GM10847 (cell line): ENCODE measurements at regions not wholly inside any gene's neighbourhood (a gene's known extent, or its start where the extent isn't known, plus 50 kb on each side); places are given as distances from the start of the nearest gene placed in this dataset.

Experiments
- POLR2A ChIP-seq: IDR thresholded peaks from 2 replicates; pipeline ENCODE4 v1.6.1; 2011; ENCODE audit not compliant: insufficient read length; ENCODE audit errors: extremely low read depth

DNA sequence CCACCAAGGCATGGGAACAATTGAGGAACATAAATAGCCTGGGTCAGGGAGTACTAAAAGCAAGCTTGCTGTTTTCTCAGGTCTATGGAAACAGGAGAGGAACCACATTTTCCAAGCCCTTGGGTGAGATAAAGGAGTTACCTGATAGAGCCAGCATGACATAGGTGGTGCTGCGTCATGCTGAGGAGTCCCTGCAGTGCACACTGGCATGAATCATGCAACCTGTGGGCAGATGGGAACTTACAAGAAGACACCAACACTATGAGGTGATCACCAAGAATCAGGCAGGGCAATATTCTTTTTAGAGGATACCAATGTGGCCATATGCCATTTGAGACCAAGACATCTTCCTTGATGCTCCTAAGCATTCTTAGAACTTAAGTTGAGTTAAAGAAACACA is 531.8 kb downstream of the ZEB2 start:
- no peak for TF ChIP-seq POLR2A

DNA sequence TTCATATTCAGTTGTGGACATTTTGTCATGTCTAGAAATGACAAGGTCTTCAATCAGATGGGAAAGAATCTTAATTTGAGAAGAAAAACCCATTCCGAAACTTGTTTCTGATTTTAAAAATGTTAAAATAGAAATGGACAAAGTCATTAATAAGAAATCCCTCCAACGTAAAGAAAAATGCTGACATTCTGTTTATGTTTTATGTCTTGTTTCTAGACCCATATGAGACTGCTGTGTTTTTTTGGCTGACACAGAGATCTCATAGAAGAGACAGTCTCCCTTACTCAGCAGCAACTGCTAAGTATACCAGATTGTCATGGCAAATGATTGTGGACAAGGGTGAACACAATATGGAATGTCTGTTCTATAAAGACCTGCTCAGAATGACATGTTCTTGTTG is 538.5 kb downstream of the ZEB2 start:
- no peak for TF ChIP-seq POLR2A

DNA sequence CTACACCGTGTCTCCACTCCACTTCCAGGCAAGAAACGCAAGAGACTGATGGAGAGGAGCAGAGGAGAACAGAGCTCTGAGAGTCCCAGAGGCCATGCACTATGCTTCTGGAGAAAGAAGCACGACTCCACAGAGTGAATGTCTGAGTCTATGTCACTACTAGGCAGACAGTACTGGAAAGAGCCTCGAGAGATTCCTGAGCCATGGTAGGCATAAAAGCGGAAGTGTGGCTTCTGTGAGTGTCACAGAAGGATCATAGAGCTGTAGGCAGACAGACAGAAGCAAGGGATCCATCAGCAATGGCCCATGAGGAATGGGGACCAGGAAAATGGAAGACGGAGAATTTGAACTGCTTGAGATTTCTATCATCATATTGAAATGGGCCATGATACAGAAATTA is 542.6 kb downstream of the ZEB2 start:
- TF ChIP-seq POLR2A: no peak

GRCh38 chr2:143975216-143975615 is 544.7 kb downstream of the ZEB2 start:
- no peak for TF ChIP-seq POLR2A

- TF ChIP-seq POLR2A: no peak
These were observed 545.7 kb downstream of the ZEB2 start for GRCh38 chr2:143974262-143974661.

GRCh38 chr2:143968860-143969259 is 551.1 kb downstream of the ZEB2 start:
- TF ChIP-seq POLR2A: no peak

DNA sequence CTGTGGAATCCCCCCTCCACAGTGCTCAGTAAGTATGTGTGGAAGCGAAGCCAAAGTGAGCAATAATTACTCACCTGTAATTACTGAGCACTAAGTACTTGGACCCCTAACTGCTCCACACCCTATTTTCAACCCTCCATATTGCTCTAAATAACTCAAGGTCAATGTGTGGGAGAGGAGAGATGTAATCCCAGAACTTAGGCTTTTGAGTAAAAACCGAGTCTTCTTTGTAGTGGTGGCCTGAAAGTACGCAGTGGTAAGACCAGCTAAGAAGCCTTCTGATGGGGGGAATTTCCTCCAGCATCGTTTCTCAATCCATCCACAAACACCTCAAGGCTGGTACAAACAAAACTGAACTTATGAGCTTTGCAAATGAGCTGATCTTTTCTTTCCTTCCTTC is 551.6 kb downstream of the ZEB2 start:
- no peak for TF ChIP-seq POLR2A

- no peak for TF ChIP-seq POLR2A
These were observed 554.3 kb downstream of the ZEB2 start for GRCh38 chr2:143965493-143966164.

DNA sequence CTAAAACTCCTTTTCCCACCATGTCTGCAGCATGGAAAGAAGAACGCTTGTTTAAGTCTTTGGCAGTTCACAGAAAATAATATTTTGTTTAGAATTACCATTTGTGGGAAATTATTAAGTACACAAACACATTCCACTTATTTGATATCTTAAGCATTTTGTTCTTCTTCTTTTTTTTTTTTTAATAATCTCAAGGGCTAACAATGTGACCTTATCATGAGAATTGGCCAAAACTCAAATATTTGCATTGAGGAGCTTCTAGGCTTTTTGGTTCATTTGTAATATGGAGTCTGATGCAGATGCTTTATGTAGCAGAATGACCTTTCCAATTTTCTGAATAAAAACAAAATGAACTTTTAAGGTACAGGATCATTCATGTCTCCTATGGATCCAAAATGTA is 555.0 kb downstream of the ZEB2 start:
- TF ChIP-seq POLR2A: no peak

DNA sequence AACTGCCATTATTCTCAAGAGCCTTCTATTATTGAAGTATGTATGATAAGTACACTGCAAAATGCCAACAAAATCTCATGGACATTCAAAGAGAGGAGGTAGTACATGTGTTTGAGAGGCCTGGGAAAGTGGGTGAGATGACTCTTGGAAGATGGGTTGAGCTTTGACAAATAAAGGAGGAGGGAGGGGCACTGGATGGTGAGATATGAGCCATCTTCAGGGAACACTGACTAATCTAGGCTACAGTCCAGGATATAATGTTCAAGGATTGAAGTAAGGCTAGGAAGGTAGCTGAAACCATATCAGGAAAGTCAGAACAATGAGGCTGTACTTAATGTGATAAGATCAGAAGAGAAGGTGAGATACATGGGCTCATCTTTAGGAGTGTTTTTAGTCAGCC is 559.7 kb downstream of the ZEB2 start:
- TF ChIP-seq POLR2A: no peak

GRCh38 chr2:143957321-143957720 is 562.6 kb downstream of the ZEB2 start:
- TF ChIP-seq POLR2A: no peak

DNA sequence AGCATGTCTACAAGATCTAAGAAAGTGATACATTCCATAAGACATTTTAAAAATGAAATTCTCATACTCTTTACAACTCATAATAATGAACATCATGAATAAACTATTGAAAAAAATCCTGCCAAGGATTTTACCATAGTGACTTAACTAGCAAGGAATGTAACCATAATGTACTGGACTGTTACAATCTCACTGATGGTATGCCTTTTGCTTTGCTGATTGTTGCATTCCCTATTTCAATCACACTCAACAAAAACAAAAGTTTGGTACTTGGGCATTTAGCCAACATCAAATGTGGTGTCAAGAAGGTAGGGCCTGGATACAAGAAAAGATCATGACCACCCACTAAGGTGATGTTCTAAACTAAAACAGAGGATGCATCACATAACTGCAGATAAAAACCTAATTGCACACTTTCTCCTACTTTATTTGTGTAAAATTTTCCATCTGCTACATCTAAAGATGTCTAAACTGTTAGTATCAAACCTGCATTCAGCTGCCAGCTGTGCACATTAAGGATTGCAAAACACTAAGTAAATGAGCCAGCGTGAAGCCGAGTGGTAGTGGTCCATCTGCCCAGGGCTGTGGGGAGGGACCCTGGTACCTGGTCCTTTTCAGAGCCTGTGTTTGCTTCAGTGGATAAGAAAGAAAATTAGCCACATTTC is 564.4 kb downstream of the ZEB2 start:
- no peak for TF ChIP-seq POLR2A

DNA sequence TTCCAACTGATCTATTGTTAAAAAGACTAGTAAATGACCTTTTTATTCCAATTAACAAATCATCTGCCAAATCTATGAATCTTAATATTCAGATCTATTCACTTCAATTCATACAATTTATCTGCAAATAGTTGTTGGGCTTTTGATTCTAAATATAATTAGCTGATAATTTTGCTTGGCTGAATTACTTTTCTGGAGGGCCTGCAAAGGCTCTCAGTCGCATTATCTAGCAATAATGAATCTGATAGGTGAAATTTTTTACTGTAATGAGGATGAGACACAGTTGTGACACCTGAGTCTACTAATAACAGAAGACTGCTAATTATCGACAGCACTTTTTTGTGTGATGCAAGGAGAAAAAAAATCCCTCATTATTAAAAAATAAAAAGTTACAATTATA is 565.1 kb downstream of the ZEB2 start:
- no peak for TF ChIP-seq POLR2A

GRCh38 chr2:143954186-143954585 is 565.7 kb downstream of the ZEB2 start:
- TF ChIP-seq POLR2A: no peak

DNA sequence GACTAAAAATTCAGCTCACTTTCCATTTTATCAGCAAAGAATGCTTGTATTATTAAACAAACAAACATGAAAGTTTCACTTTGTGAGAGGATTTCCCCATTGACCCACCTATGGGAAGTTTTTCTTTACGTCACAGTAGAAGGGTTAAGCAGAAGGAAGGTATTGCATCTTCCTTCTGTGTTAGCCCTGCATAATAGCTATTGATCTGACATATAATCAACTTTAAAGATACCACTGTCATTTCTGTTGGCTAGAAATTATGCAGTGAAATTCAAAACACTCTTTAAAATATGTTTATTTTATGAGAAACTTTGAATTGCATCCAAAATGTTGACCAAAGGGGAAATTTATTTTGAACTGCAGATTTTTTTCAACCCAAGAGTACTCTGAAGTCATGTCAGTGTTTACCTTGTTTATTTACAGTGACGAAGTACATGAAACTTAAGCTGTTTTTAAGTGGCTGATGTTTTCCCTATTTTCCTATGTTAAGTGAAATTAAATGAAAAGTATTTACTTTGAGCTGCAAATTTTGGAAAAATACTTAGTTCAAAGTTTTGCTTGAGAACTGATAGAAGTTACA is 566.4 kb downstream of the ZEB2 start:
- TF ChIP-seq POLR2A: no peak

DNA sequence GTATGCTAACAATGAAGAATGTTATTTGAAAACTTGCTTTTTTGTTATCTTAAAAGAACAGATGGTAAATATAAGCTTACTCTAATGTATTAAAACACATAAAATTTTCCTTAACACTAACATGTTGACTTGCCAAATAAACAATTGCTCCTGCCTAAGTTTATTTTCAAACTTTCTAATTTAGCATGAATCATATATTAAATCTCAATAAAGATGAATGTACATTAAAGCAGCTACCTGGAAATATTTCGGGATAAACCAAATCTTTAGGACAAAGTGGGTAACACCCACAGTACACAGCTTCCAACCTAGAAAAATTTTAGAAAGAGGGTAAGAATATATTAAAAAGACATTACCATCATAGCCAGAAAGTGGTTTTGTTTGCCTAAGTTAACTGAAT is 567.4 kb downstream of the ZEB2 start:
- no peak for TF ChIP-seq POLR2A

DNA sequence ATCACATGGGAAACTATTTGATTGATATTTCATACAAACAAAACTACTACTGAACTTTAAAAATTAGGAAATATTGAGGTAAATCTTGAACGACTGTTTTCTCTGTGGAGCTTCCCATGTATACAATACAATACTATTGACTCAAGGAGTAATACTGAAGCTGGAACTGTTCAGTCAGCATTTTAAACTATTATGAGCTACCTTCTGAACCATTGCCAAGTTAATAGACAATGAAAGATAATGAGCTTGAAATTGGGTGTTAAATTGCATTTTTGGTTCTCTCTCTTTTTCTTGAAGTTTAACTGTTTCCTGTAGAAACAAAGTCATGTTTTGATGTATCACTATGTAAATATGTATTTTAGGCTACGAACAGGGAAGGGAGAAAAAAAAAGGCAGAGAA is 569.2 kb downstream of the ZEB2 start:
- TF ChIP-seq POLR2A: no peak
